Embryonic facial prominence (tissue), 1 donor: ENCODE measurements at regions not wholly inside any gene's neighbourhood (a gene's known extent, or its start where the extent isn't known, plus 50 kb on each side); places are given as distances from the start of the nearest gene placed in this dataset.
A peak's percentile ranks its signal among the peaks of the same experiment; 100 is the strongest.

Experiments used
- DNase-seq: peaks from one replicate; pipeline ENCODE4 v3.0.0-alpha.2; 2016; ENCODE audit errors: extremely low spot score

- DNase-seq: no peak
Observed at GRCh38 chr4:147312376-147313046, 168.4 kb upstream of the EDNRA start.

- DNase-seq: no peak
Observed at GRCh38 chr4:147313108-147313507, 167.8 kb upstream of the EDNRA start.

GRCh38 chr4:147318586-147318985 is 162.3 kb upstream of the EDNRA start:
- DNase-seq: no peak

DNA sequence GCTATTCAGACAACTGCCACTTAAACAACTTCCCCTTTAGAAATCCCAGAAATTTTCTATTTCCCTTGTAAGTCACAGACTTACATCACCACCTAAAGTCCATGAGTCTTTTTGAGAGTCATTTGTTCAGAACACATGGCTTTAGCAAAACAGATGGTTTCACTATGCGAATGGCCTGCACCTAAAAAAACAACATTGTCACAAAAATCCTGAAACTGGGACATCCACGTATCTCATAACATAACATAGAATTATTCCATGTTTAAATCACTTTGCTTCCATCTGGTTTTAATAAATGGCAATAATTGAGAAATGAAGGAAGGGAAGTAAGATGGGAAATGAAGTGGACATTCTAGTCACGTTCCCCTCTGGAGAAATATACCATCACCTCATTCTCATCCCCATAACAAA is 155.3 kb upstream of the EDNRA start:
- DNase-seq: no peak

DNA sequence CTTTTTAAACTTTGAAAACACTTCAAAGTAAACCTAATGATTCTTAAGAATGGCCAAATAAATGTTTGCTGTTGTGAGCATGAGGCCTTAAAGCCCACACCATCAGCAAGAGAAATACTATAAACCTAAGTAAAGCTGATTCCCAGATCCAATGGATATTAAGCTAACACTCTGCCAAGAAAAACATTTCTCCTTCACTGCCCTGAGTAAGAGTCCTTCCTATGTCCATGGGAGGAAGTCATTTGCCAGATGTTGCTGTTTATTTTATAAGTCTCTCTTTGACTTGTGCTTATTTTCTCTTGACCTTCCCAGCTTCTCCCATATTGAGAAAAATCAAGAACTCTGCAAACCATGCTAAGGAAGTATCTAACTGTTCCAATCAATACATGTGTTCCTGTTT is 154.3 kb upstream of the EDNRA start:
- no peak for DNase-seq

DNA sequence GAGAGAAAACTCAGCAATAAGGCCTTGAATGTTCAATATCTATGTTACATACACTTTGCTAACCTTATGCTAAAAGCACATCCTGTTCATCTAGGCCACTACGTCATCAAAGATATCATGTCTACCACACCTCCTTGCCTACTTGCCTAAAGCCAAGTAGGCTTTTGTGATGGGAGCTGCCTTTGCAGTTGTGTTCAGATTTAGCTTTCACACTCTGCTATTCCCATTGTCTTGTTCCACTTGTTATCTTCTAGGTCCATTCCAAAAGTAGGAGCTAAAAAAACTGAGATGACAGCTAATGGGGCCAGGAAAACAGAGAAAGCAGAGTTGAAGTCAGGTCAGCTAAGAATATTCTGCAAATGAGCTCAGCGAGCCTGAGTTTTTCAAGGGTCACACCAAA is 153.6 kb upstream of the EDNRA start:
- no peak for DNase-seq

GRCh38 chr4:147328189-147328588 is 152.7 kb upstream of the EDNRA start:
- DNase-seq: no peak

DNA sequence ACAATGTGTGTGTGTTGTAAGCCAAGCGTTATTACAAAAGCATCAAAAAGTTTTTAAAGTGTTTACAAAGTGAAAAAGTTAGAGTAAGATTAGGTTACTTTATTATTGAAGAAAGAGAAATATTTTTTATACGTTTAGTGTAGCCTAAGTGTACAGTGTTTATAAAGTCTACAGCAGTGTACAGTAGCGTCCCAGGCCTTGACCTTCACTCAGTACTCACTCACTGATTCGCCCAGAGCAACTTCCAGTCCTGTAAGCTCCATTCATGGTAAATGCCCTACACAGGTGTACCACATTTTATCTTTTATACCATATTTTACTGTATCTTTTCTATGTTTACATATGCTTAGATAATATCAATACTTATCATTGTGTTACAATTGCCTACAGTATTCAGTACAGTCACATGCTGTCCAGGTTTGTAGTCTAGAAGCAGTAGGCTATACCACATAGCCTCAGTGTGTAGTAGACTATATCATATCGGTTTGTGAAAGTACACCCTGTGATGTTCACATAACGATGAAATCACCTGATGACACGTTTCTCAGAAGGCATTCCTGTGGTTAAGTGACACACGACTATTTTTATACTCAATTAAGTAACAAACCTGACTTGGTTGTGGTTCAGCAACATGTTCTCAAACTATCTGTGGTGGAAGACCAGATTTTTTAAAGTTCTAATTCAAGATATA is 152.0 kb upstream of the EDNRA start:
- DNase-seq: no peak

DNA sequence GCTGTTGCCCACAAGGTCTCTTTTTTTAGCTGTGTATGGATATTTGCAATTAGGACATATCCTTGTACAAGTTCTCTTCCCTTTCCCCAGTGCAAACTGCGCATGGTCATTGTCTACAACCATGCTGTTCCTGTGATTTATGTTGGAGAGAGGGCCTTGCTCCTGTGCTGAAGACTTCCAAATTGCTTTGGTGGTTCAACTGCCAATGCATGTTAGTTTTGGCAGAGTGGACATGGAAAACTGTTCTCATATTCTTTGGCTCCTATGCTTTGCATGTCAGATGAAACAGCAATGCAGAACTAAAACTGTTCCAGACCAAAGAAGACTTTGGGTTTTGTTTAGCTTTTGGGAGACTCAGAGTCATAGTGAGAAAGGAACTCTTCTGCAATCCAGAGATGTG is 148.8 kb upstream of the EDNRA start:
- no peak for DNase-seq

DNA sequence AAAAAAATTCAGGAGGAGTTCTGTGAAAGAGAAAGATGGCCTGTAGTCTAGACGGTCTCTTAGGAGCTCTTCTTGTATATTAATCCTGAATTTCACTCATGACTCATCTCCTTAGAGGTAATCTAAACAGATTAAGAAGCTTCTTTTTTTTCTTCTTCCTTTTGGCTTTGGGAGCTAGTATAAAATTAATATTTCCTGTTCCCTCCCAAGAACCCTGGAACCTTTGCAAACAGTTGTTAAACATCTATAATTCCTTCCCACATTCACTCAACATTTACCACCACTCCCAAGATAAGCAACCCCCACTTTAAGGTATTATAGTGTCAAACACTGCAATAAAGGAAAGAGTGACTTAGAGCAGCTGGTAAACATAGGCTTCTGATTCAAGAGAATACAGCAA is 146.4 kb upstream of the EDNRA start:
- DNase-seq: no peak

DNA sequence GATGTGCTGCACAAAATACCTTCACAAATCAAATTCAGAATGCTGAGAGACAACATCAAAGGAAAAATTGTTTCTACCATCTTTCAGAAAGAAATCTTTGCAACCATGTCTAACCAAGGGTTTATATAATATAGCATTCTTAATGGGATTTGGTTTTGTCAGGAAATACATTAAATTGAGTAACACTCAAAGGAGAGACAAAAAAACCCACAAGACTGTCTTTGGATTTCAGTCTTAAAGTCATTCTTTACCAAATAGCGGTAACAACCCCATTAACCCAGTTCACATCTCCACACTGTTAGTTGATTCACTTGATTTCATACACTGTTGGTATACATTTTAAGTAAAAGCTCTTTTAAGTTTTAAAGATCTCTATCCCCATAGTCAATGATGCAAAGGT is 145.7 kb upstream of the EDNRA start:
- DNase-seq: no peak

DNA sequence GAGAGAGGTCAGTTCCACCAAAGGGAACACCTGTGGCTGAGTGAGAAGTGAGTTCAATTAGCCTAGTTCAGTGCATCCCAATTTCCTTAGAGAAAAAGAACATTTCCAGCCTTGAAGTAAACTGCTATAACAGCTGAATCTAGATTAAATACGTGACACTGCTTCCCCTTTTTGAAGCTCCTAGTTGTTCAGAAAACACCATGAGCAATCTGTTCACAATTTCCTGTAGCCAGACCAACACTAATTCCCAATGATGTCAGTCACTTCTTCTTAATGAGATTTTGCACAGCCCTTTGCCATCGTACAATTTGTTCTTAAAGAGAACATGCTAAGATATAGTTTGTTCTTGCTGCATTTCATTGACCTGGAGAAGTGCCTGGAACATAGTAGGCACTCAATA is 144.6 kb upstream of the EDNRA start:
- DNase-seq: no peak

DNA sequence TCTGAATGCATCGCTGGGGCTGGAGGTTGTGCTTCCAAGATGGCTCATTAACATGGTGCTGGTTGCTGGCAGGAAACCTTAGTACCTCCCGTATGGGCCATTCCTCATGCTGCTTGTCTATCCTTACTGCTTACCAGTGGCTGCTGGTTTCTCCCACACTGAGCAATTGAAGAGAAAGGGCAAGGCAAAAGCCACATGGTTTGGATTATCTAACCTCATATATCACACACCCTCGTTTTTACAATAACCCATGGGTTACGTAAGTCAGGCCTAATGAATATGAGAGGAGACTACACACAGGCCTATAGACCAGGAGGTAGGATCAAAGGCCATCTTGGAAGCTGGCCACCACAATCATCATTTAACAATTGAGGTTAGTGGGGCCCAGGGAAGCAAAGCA is 141.8 kb upstream of the EDNRA start:
- DNase-seq: no peak

DNA sequence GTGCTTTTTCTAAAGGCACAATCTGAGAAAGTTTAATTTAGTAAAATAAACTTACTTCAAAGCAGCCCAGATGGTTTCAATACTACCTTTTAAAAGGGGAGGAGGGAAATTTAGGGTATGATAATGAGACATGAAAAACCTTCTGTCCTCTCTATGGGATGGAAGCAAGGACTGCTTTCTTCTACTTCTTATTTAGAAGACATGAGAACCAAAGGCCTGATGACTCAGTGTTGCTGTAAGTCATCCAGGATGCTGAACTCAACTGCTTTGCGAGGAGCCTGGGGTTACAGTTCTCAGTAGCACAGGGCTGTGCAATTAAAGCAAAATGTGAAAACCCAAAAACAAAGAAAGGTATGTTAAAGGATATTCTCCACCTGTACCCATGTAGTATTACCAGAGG is 140.8 kb upstream of the EDNRA start:
- DNase-seq: no peak

DNA sequence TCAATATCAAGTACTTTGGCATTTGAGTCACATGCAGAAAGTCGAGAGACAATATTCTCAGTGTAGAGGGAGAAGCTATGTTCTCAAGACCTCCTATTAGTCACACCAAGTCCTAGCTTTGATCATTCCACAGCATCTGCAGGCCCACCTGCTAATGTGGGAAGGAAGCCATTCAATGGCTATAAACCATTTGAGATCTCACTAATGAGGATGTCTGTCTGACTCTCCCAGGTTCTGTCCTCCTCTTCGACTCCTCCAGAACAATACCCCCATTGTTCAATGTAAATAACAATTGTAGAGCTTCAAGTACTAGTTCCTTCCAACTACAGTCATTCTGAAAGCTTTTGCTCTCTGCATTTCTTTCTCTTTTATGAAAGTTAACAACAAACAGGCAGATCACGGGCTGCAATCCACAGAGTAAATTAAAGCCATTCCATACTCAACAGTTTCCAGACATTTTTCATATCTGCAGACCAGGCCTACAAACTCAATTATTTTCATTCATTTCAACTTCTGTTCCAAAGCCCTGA is 140.2 kb upstream of the EDNRA start:
- DNase-seq: peak; percentile 65

GRCh38 chr4:147343692-147344091 is 137.2 kb upstream of the EDNRA start:
- DNase-seq: no peak

DNA sequence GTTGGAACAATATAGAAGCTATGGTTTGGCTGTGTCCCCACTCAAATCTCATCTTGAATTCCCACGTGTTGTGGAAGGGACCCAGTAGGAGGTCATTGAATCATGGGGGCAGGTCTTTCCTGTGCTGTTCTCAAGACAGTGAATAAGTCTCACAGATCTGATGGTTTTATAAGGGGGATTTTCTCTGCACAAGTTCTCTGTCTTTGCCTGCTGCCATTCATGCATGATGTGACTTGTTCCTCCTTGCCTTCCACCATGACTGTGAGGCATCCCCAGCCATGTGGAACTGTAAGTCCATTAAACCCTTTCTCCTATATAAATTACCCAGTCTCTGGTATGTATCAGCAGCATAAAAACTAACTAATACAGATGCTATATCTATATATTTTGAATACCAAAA is 135.2 kb upstream of the EDNRA start:
- no peak for DNase-seq

GRCh38 chr4:147347217-147347616 is 133.7 kb upstream of the EDNRA start:
- no peak for DNase-seq

- DNase-seq: no peak
Observed at GRCh38 chr4:147349193-147349592, 131.7 kb upstream of the EDNRA start.

- no peak for DNase-seq
Observed at GRCh38 chr4:147351083-147351787, 129.7 kb upstream of the EDNRA start.

DNA sequence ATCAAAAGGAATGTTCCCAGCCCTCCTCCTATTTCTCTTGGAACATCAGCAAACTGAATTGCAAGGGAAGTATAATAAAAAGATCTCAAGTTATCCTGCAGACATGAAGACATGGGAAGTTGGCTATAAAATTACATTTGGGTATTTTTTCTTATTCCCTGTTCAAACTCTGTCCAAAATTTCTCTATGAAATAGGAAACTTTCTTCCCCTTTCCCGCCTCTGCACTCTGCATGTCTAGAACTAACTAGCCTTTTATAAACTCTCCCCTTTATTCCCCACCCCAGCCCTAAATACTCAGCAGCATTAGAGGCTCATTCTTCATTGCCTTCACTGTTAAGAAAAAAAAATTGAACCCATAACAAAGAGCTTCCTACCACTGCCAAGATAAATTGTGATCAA is 126.7 kb upstream of the EDNRA start:
- DNase-seq: no peak

DNA sequence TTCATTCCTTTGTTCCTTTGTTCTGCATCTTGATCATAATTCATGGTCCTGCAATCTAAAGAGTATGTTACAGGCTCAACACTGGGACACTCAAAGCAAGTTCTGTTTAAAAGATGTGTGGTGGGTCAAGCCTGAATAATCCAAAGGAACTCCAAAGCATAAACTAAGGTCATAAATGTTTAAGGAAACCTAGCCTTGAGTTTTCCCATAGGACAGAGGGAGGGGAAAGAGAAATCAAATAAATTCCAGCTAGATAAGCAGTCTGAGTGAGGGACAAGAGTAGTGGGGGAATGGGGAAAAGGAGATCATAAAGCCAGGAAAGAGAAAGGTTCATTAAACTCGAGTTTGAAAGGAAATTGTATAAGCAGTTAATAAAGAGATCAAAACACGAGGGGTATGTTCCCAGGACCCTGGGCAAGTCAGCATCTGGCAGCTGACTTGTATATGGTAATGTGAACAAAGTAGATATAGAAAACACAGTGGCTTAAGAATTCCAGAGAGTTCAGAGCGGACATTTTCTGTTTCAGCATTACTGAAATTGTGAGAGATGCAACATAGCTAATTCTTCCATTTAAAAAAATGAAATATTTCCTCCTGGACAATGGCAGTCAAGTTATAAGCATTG is 125.8 kb upstream of the EDNRA start:
- no peak for DNase-seq
